Keratinocyte (primary cell): ENCODE measurements at regions not wholly inside any gene's neighbourhood (a gene's known extent, or its start where the extent isn't known, plus 50 kb on each side); places are given as distances from the start of the nearest gene placed in this dataset.
A peak's percentile ranks its signal among the peaks of the same experiment; 100 is the strongest.

Experiments
- DNase-seq: peaks from one replicate; pipeline ENCODE4 v3.0.0-alpha.2; 2011; ENCODE audit warnings: low read depth, missing footprints, low spot score
- FAIRE-seq: peaks from 2 replicates; lab custom pipeline; 2011; peaks lifted over from hg19 to GRCh38; lab: Jason Lieb, UNC
- H2AFZ ChIP-seq: 2 replicates; pipeline ENCODE4 v1.6.0; 2012; ENCODE audit warnings: low read length, control low read depth, inconsistent platforms; ENCODE audit not compliant: control insufficient read depth
- H3K27ac ChIP-seq: 2 replicates; pipeline ENCODE4 v1.5.1; 2011; ENCODE audit warnings: low read length; ENCODE audit not compliant: control insufficient read depth, insufficient read depth
- H3K27me3 ChIP-seq: 3 replicates; pipeline ENCODE4 v1.6.0; 2011; ENCODE audit warnings: low read length; ENCODE audit not compliant: control insufficient read depth, insufficient read depth; ENCODE audit errors: extremely low read depth
- H3K36me3 ChIP-seq, 2 experiments: 2 replicates in 1 of 2; 3 replicates in 1 of 2; pipeline ENCODE4 v1.5.1; 2011; ENCODE audit warnings: low read length in 2 of 2, mild to moderate bottlenecking in 1 of 2; ENCODE audit not compliant: control insufficient read depth in 2 of 2, insufficient read depth in 2 of 2; ENCODE audit errors: extremely low read depth in 1 of 2
- H3K4me1 ChIP-seq: 3 replicates; pipeline ENCODE4 v1.5.1; 2011; ENCODE audit warnings: low read length; ENCODE audit not compliant: control insufficient read depth, insufficient read depth; ENCODE audit errors: extremely low read depth
- H3K4me2 ChIP-seq: 3 replicates; pipeline ENCODE4 v1.6.0; 2011; ENCODE audit warnings: low read depth, low read length; ENCODE audit not compliant: control insufficient read depth, insufficient read depth; ENCODE audit errors: extremely low read depth
- H3K4me3 ChIP-seq, 3 experiments: fragments of 200-600 bp in 1 of 3; sonication (generic) in 1 of 3; 2 replicates in 2 of 3; 3 replicates in 1 of 3; pipeline ENCODE4 v1.5.1; 2011 to 2016; ENCODE audit warnings: low read length in 3 of 3, mild to moderate bottlenecking in 3 of 3, control low read depth in 2 of 3, inconsistent platforms in 1 of 3, low read depth in 1 of 3, mixed read lengths in 1 of 3, mixed run types in 1 of 3, moderate library complexity in 1 of 3; ENCODE audit not compliant: control insufficient read depth in 2 of 3, insufficient read depth in 2 of 3; ENCODE audit errors: extremely low read depth in 1 of 3
- H3K79me2 ChIP-seq: 2 replicates; pipeline ENCODE4 v1.6.0; 2012; ENCODE audit warnings: low read length; ENCODE audit not compliant: control insufficient read depth, insufficient read depth
- H3K9ac ChIP-seq: 3 replicates; pipeline ENCODE4 v1.6.0; 2011; ENCODE audit warnings: low read length; ENCODE audit not compliant: control insufficient read depth, insufficient read depth; ENCODE audit errors: extremely low read depth
- H3K9me1 ChIP-seq: 3 replicates; pipeline ENCODE4 v1.6.0; 2011; ENCODE audit warnings: low read length; ENCODE audit not compliant: control insufficient read depth, insufficient read depth; ENCODE audit errors: extremely low read depth
- H3K9me3 ChIP-seq: 2 replicates; pipeline ENCODE4 v1.5.1; 2012; ENCODE audit warnings: low read depth, low read length; ENCODE audit not compliant: control insufficient read depth
- H4K20me1 ChIP-seq: 3 replicates; pipeline ENCODE4 v1.6.0; 2011; ENCODE audit warnings: low read length; ENCODE audit not compliant: control insufficient read depth, insufficient read depth; ENCODE audit errors: extremely low read depth
- CTCF ChIP-seq, 3 experiments: IDR thresholded peaks in 1 of 3; conservative IDR thresholded peaks in 1 of 3; optimal IDR thresholded peaks in 1 of 3; 2 replicates in 2 of 3; 3 replicates in 1 of 3; pipeline versions ENCODE3 to v1.5.1; 2011; ENCODE audit warnings: low read length in 3 of 3, mild to moderate bottlenecking in 3 of 3, moderate library complexity in 2 of 3, control low read depth in 1 of 3, inconsistent platforms in 1 of 3; ENCODE audit not compliant: insufficient read depth in 2 of 3; ENCODE audit errors: extremely low read depth in 1 of 3
- EZH2 ChIP-seq: IDR thresholded peaks from one replicate; pipeline ENCODE4 v1.6.1; 2012; ENCODE audit warnings: inconsistent platforms, mild to moderate bottlenecking, low read length, moderate library complexity
- dilution Hi-C: fragments of 300-500 bp; cut with MboI; formaldehyde crosslinking; loops from one replicate; pipeline ENCODE4 v1.7.0; 2020; ENCODE audit warnings: low sequenced_read_pairs; ENCODE audit not compliant: extremely low pct_ligation_motif_present

- TF ChIP-seq CTCF (optimal IDR thresholded peaks at IDR 0.05 in 1 of 3, IDR thresholded peaks at IDR 0.05 in 1 of 3, conservative IDR thresholded peaks at IDR 0.05 in 1 of 3; ENCODE audit: extremely low read depth in 1 of 3, insufficient read depth in 2 of 3, low read length in 3 of 3) (no peak), EZH2 (no peak)
- no peak overlapping the region for H3K9ac ChIP-seq
- no peak overlapping the region for H3K27ac ChIP-seq
- no peaks in the 10 kb centered on the region for H3K79me2 ChIP-seq
- no peaks in the 10 kb centered on the region for H3K27me3 ChIP-seq
- FAIRE-seq (no peak), DNase-seq (no peak)
- H4K20me1 ChIP-seq: no peaks in the 10 kb centered on the region
- H3K9me1 ChIP-seq: no peaks in the 10 kb centered on the region
- H3K36me3 ChIP-seq: no peaks in the 10 kb centered on the region
- no peak overlapping the region for H2AFZ ChIP-seq
- peaks cover 11% of the 10 kb centered on the region for H3K4me1 ChIP-seq
- H3K4me2 ChIP-seq: no peak overlapping the region
- dilution Hi-C loops: no loop called here
- H3K9me3 ChIP-seq: no peaks in the 10 kb centered on the region
- H3K4me3 ChIP-seq: no peak overlapping the region
Observed at GRCh38 chr9:2363781-2364180, 257.8 kb upstream of the VLDLR start.

- H3K9me3 ChIP-seq: no peaks in the 10 kb centered on the region
- no peak for FAIRE-seq
- H3K4me3 ChIP-seq: no peak overlapping the region
- H3K27me3 ChIP-seq: no peaks in the 10 kb centered on the region
- no peak for DNase-seq
- TF ChIP-seq EZH2 (no peak), CTCF (optimal IDR thresholded peaks at IDR 0.05 in 1 of 3, IDR thresholded peaks at IDR 0.05 in 1 of 3, conservative IDR thresholded peaks at IDR 0.05 in 1 of 3; ENCODE audit: extremely low read depth in 1 of 3, insufficient read depth in 2 of 3, low read length in 3 of 3) (peak in 2 of 3 experiments; percentile 17)
- H3K36me3 ChIP-seq: no peaks in the 10 kb centered on the region
- H3K4me2 ChIP-seq: no peak overlapping the region
- H3K79me2 ChIP-seq: no peaks in the 10 kb centered on the region
- H3K9ac ChIP-seq: no peak overlapping the region
- H3K9me1 ChIP-seq: no peaks in the 10 kb centered on the region
- no peak overlapping the region for H3K27ac ChIP-seq
- H2AFZ ChIP-seq: no peak overlapping the region
- no peaks in the 10 kb centered on the region for H4K20me1 ChIP-seq
- dilution Hi-C loops: no loop called here
- no peaks in the 10 kb centered on the region for H3K4me1 ChIP-seq
Observed at GRCh38 chr9:2367970-2368369, 253.6 kb upstream of the VLDLR start.
